DMS 273 (cell line): ENCODE measurements at regions not wholly inside any gene's neighbourhood (a gene's known extent, or its start where the extent isn't known, plus 50 kb on each side); places are given as distances from the start of the nearest gene placed in this dataset.

Experiments used
- DNase-seq: peaks from one replicate; lab custom pipeline; 2025; ENCODE audit not compliant: unreplicated experiment; lab: John Stamatoyannopoulos, UW

DNA sequence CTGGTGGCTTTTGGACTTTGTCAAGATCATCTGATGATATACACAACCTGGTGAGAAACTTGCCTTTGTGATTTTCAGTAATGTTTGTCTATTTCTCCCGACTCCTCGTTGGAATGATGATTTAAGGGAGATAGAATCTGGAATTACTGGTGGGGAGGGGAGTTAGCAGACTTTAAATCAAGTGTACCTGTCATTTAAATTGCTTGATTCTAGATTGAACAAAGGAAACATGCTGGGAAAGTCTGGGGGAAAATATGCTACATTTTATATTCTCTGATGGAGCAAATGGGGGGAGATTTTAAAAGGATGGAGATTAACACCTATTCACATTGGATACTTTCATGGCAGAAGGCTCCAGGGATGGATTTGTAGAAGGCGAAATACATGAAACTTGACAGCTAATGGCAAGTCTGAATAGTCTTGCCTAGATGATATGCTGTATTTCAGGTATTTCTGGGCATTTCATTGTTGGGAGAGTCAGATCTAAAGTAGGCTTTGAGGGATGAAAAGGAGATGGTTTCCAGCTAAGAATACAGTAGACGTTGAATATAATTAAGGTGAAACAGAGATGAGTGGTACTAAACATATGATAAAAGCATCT, 189.1 kb upstream of the PDZRN3 start:
- no peak for DNase-seq

DNA sequence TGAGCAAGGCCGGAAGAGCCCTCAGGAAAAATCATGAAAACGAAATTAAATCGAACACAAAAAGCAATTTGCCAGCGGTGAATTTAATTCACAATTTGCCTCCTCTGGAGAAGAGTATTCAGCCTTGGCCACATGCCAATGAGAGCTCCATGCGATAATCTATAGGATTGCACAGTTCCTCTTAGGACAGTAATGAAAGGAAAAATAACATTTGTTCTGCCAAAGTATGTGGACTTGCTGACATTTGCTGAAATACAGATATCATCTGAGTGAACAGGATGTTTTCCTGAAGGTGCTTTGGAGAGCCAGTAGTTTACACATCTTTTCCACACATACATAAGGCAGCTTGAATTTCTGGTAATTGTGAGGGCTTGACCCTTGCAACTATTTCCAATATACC, 188.6 kb upstream of the PDZRN3 start:
- DNase-seq, result no peak

DNA sequence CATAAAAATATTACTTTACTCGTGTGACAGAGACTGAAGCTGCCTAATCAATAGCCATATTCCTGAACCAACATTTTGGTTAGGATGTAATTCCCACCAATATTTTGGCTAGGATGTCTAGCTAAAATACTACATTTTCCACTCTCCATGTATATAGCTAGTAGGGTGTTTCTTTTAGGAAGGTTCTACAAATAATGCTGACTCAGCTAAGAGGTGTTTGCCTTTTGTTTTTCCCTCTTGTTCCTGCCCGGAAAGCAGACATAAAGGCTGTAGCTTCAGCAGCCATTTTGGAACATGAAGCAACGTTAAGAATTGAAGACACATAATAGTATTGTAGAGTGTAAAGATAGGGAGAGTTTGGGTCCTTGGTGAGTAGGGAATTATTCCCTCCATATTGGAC, 187.3 kb upstream of the PDZRN3 start:
- DNase-seq, result no peak

DNA sequence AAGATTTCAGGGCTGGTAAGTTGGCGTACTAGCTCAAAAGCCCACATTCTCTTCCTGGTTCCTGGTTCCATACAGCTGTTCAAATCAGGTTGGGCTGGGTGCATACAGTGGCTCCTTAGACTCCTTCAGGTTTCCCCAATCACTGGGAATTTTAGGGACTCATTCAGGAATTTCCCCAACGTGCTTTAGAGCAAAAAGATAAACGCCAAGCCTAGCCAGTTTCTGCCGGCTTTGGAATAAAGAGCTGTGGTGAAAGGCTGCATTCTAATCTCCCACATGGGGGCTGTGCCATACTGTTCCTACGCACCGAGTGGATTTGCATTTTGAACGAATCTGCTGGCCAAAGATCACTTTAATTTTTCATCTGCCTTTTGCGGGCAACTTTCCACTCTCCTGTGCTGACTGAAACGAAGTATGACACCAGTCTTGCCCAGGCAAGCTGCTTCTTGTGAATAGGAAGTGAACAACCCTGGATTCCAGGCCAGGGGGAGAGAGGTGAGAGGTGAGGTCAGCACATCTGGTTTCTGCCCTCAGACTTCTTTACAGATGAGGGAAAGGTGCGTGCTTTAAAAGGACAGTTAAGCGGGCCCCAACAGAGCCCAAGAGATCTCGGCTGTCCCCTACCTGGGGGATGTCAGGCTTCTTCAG, 184.2 kb upstream of the PDZRN3 start:
- DNase-seq, result no peak

DNA sequence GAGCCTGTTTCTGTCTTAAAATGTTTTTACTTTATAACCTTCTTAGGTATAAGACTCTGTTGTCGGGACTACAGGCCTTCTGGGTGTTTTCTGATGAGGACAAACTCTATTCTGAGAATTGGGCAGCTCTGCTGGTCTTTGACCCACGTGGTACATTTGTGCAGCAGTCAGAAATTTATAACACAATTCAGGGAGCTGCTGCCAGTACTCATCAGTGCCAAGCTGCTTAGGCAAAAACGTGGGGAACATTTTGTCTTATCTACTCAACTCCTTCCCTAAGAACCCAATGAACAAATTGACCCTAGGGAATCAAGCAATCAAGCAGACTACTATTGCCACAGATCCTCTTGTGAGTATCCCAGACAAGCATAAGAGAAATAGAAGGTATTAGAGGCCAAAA, 180.7 kb upstream of the PDZRN3 start:
- DNase-seq, result no peak

DNA sequence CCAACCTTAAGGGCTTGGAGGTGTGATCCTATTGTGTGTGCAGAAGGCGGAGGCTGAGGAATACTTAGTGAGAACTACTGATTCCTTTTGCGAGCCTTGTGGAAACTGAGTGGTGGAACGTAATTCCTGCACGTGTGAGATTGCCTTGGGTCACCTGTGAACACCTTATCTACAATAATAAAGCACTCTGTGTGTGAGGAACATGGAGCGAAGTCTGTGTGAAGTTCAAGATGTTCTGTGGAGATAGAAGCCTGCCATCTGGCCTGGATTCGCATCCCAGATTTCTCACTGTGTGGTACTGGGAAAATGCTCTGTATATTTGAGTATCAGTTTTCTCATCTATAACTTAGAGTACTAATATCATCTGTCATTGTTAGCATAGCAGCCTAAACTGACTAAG, 179.5 kb upstream of the PDZRN3 start:
- no peak for DNase-seq

DNA sequence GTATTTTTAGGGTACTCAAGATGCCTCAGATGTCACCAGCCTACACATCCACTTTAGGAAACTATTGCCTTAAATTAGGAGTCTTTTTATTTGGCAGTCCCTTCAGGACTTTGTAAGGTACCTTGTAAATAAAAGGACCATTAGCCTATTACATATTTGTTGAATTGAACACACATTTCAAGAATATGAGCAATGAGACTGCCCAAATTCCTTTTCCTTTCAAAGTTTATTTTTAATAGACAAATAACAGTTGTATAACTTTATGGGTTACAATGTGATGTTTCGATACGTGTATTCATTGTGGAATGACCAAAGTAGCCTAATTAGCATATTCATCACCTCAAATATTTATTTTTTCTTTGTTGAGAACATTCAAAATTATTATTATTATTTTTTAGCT, 176.7 kb upstream of the PDZRN3 start:
- no peak for DNase-seq

DNA sequence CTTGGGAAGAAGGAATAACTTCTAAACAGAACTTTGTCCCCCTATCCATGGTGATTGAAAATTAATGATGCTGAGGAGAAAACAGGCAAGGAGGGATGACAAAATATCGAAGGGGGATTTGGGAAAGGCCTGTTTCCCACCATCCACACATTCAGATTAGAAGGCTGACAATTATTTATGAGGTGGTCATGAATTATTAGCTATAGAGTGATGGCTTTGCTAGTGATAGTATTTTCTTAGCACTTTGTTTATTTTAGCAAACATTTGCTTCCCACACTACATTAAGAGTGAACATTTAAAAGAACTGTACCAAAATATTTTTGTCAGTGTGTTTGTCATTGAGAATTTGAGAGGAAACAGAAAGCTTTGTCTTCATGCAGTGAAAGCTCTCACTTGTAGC, 172.6 kb upstream of the PDZRN3 start:
- no peak for DNase-seq

DNA sequence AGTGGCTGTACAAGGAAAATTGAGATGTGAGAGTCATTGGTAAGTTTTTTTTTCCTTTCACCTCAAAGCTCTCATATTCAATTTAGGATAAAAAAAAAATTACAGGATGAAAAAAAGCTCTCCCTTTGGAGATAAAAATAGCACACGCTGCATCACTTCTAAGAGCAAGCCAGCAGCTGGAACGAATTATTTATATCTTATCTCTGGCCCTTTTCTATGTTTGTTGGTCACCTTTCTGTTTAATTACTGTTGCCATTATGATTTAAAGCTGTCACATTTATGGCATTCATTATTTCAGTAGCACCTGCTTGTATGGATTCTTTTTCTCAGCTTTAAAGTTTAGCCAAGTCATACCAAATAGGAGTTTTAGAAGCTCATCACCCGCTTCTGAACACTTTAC, 171.6 kb upstream of the PDZRN3 start:
- no peak for DNase-seq

DNA sequence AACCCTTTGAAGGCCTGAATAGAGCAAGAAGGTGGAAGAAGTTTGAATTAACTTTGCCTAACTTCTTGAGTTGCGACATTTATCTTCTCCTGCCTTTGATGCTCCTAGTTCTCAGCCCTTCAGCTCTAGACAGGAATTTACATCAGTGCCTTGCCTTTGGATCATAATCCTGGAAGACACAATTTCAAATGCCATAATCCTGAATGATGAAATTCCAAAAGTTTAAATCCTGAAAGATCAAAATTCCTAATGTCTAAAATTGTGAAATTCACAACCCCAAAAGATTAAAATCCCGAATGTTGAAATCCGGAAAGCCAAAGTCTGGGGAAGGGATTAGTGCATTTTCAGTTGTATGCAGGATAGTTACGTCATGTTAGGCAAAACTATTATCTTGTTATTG, 166.6 kb upstream of the PDZRN3 start:
- DNase-seq, result no peak

DNA sequence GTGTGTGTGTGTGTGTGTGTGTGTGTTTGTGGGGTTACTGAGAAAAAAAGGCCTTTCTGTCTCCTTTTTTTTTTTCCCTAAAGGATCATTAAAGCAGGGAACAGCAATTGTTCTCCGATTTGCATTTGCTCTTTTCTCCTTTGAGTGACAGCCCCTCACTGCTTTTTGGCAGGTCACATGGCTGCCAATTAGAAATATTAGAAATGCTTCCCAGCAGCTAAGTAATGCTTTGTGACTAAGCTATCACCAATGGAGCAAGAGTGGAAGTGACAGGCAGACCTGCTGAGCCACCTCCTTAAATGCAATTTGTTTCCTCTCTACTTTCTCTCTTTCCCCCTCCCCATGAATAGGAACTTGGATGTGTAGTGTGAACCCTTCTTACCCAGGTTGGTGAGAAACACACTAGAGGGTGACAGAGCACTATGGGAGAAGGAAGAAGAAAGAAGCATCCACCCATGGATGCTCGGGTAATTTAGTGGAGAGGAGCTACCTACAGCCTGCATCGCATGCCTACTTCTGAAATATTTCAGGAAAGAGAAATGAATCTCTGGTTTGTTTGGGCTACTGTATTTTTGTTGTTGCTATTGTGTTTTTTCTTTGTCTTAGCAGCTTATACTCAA, 165.2 kb upstream of the PDZRN3 start:
- DNase-seq, result no peak

DNA sequence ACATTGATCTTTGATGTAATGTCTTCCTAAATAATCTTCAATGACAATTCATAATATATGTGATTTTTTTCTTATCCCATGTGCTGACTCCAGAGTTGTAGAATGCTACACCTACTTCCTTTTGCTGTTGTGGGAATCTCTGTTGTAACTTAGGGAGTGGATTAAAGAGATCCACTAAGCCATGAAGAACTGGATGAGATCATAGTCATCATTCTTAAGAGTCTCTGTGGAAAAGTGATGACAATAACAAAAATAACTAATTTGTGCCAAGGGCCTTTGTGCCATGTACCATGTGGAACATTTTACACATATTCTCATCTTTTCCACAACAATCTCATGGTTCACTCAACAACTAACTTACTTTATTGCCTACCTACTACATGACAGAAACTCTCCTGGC, 162.9 kb upstream of the PDZRN3 start:
- no peak for DNase-seq

DNA sequence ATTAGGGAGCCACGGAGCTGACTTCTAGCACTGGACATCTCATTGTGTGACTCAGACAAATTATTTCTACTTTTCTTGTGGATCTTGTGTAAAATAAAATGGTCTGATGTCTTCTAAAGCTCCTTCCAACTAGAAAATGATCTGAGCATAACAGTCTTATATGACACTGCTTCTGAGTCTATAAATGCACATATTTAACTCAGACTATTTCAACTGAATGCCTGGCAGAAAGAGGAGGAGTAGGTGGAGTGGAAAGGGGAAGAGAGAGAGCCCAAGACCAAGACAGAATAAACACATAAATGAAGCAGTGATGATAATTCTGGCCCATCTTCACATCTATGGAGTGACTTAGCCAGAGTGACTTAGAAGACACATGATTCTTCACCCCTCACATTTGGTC, 162.3 kb upstream of the PDZRN3 start:
- DNase-seq, result no peak

DNA sequence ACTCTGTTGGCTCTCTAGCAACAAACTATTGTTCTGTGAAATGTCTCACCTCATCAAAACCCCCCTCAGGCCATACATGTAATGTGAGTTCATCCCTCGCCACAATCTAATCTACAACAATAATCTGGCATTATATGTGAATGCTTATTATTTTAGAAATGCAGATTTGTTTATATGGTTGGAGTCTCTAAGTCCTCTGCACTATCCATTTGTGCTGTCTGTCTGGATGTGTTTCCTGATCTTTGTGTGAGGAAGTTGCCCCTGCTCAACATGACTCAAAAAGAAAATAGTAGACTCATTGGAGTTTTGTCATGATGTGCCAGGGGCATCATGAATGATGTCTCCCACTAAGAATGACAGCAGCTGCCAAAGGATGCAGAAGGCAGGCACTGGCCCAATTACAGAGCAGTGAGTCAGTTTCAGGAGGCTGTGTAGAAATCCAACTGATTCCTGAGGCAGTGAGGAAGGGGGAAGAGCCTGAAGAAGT, 161.6 kb upstream of the PDZRN3 start:
- DNase-seq, result no peak

DNA sequence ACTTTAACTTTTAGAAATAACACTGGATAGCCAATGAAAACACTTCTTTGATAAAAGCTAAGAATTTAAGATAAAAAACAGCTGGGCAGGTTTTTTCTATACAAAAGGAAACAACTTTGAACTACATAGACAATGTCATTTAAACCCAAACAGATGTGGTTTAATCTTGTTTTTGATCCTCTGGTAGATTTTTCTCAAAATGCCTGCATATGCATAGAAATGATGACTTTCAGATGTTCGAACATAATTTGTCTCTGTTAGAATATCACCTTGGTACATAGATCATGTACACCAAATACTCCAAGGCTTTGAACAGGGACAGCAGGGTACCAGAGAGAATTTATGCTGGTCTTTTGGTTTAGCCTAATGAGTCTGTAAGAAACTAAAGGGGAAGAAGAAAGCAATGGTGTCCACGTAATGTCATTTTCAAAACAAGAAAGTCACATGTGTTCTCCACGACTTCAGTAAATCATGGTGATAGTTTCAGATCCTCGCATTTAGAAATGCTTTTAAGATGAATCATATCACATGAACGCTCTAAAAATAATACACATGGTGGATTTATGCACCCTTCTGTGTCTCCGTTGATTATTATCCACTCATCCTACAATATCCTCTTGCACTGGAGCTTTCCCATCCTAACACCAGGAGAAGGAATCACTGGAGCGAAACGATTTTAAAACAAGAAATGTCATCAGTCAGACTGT, 160.1 kb upstream of the PDZRN3 start:
- no peak for DNase-seq

DNA sequence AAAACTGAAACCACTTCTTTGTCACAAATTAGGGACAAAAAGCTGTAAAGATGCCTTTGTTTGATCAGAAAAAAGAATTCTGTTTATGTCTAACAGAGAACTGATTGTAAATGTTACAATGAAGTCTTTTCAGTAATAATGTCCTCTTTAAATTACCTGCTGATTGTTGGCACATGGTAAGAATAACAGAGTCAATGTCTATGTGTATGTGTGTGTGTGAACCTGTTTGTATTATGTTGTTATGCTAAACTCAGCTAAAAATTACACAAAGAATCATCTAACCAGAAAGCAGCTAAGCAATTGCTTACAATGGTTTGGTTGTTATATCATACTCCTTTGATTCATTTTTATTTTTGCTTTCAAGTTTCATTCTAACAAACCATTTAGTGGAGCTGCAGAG, 159.1 kb upstream of the PDZRN3 start:
- no peak for DNase-seq

DNA sequence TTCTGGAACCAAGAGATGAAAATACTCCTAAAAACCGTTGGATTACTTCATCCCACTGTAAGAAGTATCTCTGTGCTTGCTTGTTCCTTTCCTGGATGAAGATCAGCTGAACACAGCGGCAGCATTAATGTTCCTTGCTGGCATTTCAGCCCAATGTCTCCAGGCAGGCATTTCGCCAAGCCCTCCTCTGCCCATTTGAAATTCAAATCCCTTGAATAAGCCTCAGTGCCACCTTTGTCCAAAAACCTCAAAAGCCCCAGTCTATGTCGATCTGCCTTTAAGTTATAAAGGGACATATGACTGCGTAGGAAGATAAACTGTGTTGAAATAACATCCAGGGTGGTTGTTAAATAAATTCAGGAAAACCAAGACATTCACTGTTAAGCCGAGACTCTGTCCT, 156.8 kb upstream of the PDZRN3 start:
- no peak for DNase-seq

DNA sequence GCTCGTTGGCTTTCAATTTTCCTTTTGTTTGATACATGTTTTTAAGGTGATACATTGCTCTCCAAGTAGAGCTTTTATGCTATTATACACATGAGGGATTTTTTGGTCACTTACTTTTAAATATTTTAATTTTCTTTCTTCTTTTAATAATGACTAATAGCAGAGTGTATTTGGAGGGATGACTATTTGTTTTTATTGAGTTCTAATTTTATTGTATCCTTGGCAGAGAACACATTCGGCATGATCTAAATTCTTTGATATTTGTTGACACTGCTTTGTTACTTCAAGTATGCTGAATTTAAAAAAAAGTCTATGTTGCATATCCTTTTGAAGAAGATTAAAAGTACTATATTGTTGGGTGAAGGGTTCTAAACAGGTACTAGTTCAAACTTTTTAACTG, 149.9 kb upstream of the PDZRN3 start:
- DNase-seq, result no peak

DNA sequence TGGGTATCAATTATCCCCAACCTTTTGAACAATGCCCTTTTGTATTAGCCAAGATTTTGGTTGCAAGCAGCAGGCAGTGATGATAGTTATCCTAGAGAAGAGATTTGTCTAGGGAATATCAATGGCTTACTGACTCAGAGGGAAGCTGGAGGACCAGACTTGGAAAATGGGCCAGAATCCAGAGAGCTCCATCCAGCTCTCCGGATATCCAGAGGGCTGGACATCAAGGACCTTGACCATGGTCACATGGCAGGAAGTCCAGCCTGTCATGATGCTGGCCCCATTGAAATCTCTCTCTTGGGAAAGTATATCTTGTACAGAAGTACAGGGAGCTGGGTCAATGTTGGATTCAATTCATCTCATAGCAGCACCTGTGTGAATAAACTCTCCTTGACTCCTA, 148.5 kb upstream of the PDZRN3 start:
- no peak for DNase-seq

DNA sequence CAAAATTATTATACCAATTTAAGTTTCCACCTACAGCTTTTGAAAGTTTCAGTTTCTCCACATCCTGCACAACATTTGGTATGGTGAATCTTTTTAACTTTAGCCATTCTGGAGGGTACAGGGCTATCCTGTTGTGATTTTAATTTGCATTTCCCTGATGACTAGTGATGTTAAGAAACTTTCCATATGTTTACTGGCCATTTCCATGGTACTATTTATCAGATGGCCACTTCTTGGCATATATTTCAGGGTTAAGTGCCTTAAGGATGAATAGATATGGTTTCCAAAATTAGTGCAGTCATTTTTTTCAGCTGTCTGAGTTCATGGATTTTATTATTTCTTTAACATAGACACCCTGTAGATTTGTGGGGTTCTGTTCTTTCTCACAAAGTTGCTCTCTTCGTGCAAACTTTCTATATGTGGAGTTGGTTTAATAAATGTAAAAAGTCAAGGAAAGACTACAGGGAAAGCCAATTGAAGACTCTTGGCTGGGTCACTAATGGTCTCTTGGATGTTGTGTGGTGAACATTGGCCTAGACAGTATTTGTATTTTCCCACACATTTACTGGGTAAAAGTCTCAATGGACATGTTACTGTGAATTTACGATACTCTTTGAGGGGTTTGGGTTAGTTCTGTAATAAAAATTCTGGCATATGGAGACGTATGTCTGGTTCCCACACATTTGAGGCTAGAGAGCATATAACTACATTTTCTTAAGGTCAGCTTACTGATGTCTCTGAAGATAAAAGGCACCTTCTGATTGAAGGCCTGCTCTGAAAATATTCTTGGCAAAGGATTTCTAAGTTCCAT, 147.5 kb upstream of the PDZRN3 start:
- DNase-seq, result no peak
